NCI-H748 (cell line): ENCODE measurements at regions not wholly inside any gene's neighbourhood (a gene's known extent, or its start where the extent isn't known, plus 50 kb on each side); places are given as distances from the start of the nearest gene placed in this dataset.

Experiments
- DNase-seq: peaks from one replicate; lab custom pipeline; 2025; ENCODE audit not compliant: unreplicated experiment; lab: John Stamatoyannopoulos, UW

GRCh38 chr15:101551696-101552591, 62.4 kb upstream of the PCSK6 start:
- no peak for DNase-seq

- DNase-seq, result no peak
Observed at GRCh38 chr15:101550124-101550523, 60.6 kb upstream of the PCSK6 start.

GRCh38 chr15:101549647-101550046, 60.1 kb upstream of the PCSK6 start:
- DNase-seq, result no peak

GRCh38 chr15:101547737-101548136, 58.2 kb upstream of the PCSK6 start:
- no peak for DNase-seq

GRCh38 chr15:101545548-101546505, 56.3 kb upstream of the PCSK6 start:
- no peak for DNase-seq

GRCh38 chr15:101544613-101544945, 55.1 kb upstream of the PCSK6 start:
- no peak for DNase-seq

- DNase-seq, result no peak
Observed at GRCh38 chr15:101543926-101544612, 54.6 kb upstream of the PCSK6 start.

- no peak for DNase-seq
Observed at GRCh38 chr15:101543431-101543830, 53.9 kb upstream of the PCSK6 start.

- no peak for DNase-seq
Observed at GRCh38 chr15:101543026-101543390, 53.5 kb upstream of the PCSK6 start.

GRCh38 chr15:101542306-101543025, 53.0 kb upstream of the PCSK6 start:
- DNase-seq, result no peak

GRCh38 chr15:101541501-101542292, 52.2 kb upstream of the PCSK6 start:
- no peak for DNase-seq

- DNase-seq, result no peak
Observed at GRCh38 chr15:101540480-101541239, 51.2 kb upstream of the PCSK6 start.

- DNase-seq, result no peak
Observed at GRCh38 chr15:101539930-101540329, 50.4 kb upstream of the PCSK6 start.

- DNase-seq, result no peak
Observed at GRCh38 chr15:101539492-101539891, 50.0 kb upstream of the PCSK6 start.
